BE2C (cell line): ENCODE measurements at regions not wholly inside any gene's neighbourhood (a gene's known extent, or its start where the extent isn't known, plus 50 kb on each side); places are given as distances from the start of the nearest gene placed in this dataset.

Source experiments
- DNase-seq: peaks from one replicate; pipeline ENCODE4 v3.0.0-alpha.2; 2020
- H3K27me3 ChIP-seq: fragments of 250-450 bp; sonication (Bioruptor Pico); 2 replicates; pipeline ENCODE4 v1.5.1; 2020; ENCODE audit warnings: mild to moderate bottlenecking
- H3K36me3 ChIP-seq: fragments of 250-450 bp; sonication (Bioruptor Pico); 2 replicates; pipeline ENCODE4 v1.5.1; 2020; ENCODE audit warnings: mild to moderate bottlenecking
- H3K4me1 ChIP-seq: fragments of 250-450 bp; sonication (Bioruptor Pico); 2 replicates; pipeline ENCODE4 v1.5.1; 2020
- H3K4me3 ChIP-seq: 2 replicates; pipeline ENCODE4 v1.5.1; 2011; ENCODE audit warnings: low read depth, low read length
- H3K9me3 ChIP-seq: fragments of 250-450 bp; sonication (Bioruptor Pico); 2 replicates; pipeline ENCODE4 v1.5.1; 2020
- TF ChIP-seq, protein P1 (sequence below): IDR thresholded peaks from 2 replicates; pipeline ENCODE4 v1.5.1; 2012; ENCODE audit warnings: mild to moderate bottlenecking, low read depth, low read length

DNA sequence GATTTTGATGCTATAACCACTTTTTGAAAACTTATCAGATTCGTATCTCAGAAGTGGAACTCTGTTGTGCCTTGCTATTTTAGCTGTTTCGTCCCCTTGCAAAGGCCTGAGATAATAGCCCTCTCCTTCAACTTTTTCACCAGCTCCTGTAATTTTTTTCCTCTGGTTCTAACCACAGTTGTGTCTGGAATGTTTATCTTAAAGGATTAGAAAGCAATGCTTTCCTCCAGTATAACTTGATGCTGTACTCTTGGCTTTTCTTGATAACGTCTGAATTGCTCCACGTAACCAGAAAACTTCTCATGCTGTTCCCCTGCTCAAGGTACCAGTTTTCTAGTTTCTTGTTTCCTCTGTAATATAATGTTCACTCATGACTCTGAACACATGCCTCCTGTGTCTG lies 209.4 kb downstream of the DTWD2 start:
- Histone ChIP-seq H3K27me3 (no peaks in the 10 kb centered on the region), H3K4me3 (no peak overlapping the region), H3K9me3 (no peaks in the 10 kb centered on the region), H3K4me1 (no peaks in the 10 kb centered on the region), H3K36me3 (no peaks in the 10 kb centered on the region)
- no peak for DNase-seq
- TF ChIP-seq, protein P1, sequence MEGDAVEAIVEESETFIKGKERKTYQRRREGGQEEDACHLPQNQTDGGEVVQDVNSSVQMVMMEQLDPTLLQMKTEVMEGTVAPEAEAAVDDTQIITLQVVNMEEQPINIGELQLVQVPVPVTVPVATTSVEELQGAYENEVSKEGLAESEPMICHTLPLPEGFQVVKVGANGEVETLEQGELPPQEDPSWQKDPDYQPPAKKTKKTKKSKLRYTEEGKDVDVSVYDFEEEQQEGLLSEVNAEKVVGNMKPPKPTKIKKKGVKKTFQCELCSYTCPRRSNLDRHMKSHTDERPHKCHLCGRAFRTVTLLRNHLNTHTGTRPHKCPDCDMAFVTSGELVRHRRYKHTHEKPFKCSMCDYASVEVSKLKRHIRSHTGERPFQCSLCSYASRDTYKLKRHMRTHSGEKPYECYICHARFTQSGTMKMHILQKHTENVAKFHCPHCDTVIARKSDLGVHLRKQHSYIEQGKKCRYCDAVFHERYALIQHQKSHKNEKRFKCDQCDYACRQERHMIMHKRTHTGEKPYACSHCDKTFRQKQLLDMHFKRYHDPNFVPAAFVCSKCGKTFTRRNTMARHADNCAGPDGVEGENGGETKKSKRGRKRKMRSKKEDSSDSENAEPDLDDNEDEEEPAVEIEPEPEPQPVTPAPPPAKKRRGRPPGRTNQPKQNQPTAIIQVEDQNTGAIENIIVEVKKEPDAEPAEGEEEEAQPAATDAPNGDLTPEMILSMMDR: no peak

DNA sequence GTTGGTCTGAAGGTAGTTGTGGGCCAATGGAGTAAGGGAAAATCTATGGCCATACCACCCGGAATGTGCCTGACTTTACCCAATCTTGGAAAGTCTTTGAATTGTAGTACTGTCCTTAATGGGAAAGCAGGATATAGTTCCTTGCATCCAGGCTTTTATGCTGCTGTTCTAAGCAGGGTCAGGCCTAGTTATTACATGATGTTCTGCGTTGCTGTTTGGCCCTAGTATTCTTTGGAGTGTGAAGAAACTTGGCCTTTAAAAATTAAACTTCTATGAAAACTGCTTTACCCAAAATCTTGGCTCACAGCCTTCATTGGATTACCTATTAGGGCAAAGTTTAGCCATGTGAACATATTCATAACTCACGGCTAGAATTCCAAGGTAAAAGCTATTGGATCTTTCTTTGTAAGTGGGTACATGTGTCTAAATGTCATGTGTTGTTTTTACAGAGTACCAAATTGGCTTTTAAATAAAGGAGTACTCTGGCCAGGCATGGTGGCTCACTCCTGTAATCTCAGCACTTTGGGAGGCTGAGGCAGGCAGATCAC lies 211.1 kb downstream of the DTWD2 start:
- H3K27me3 ChIP-seq: no peaks in the 10 kb centered on the region
- DNase-seq: no peak
- H3K9me3 ChIP-seq: no peaks in the 10 kb centered on the region
- H3K4me3 ChIP-seq: no peak overlapping the region
- TF ChIP-seq, protein P1: no peak
- no peaks in the 10 kb centered on the region for H3K36me3 ChIP-seq
- no peaks in the 10 kb centered on the region for H3K4me1 ChIP-seq

DNA sequence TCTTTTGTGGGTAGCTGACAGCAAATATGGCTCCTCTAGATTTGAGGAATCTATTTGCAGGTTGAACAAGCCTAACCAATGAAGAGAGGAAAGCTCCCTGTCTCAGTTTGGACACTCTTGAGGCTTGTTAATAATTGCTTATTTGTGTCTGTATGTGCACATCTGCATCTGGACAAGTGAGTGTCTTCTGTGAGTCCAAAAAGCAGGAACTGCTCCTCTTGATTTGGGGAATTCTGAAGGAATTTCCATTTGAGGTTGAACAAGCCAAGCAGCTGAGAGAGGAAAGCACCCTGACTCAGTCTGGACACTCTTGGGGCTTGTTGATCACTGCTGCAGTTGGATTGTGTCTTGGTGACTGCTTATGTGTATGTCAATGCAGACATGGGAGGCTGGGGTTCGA lies 211.6 kb downstream of the DTWD2 start:
- Histone ChIP-seq H3K4me1 (no peaks in the 10 kb centered on the region), H3K36me3 (no peaks in the 10 kb centered on the region), H3K9me3 (no peaks in the 10 kb centered on the region), H3K27me3 (no peaks in the 10 kb centered on the region), H3K4me3 (no peak overlapping the region)
- no peak for DNase-seq
- TF ChIP-seq, protein P1: no peak

DNA sequence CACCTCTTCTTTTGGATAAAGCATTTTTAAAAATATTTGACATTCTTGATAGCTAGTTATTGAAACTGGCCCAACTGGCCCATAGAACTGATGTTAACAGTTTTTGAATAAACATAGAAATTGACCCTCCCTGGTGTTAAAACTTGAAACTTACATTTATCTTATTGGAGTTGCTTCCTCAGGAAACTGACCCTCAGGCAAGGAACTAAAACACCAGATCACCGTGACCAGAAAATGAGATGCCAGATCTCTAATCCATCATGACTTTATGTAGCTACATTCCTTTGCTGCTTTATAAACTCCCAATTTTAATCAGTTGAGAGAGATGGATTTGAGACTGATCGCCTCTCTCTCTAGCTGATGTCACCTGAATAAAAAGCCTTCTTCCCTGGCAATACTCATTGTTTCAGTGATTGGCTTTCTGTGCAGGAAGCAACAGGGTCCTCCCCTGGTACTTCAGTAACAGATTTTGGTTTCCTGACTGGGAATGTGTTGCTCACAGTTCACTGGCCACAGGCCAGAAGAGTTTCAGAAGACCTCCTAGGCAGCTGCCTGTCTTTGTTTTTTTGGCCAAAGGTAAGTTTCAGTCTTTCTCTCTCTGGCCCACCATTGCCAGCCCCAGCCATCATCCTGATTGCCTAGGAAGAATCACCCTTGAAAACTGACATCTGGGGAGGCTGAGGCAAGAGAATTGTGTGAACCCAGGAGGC lies 212.4 kb downstream of the DTWD2 start:
- Histone ChIP-seq H3K4me1 (no peaks in the 10 kb centered on the region), H3K4me3 (no peak overlapping the region), H3K36me3 (no peaks in the 10 kb centered on the region), H3K9me3 (no peaks in the 10 kb centered on the region), H3K27me3 (no peaks in the 10 kb centered on the region)
- DNase-seq: no peak
- TF ChIP-seq, protein P1: no peak

DNA sequence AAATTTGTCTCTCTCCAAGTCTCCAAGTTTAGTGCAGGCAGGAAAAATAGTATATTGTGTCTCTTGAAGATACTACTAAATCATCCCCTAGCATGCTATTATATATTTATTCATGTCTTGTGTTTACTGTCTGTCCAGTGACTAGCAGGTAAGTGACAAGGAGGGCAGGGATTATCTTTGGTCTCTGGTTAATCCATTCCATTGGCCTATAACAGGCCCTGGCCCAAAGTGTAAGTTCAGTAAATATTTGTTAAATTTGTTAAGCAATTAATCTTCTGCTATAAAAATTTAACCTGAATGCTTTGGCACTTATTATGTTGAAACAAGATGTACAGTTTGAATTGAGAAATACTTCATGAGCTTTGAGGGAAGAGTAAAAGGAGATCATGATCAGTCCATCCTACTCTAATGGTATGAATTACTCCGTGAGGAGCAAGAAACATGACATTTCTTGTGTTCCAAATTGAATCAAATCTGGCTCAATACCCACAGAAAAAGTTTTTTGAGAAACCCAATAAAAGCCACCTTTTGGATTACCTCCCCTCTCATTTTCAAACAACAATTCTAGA lies 219.7 kb downstream of the DTWD2 start:
- no peaks in the 10 kb centered on the region for H3K4me1 ChIP-seq
- no peaks in the 10 kb centered on the region for H3K27me3 ChIP-seq
- H3K36me3 ChIP-seq: no peaks in the 10 kb centered on the region
- H3K9me3 ChIP-seq: no peaks in the 10 kb centered on the region
- TF ChIP-seq, protein P1: no peak
- no peak overlapping the region for H3K4me3 ChIP-seq
- DNase-seq: no peak

DNA sequence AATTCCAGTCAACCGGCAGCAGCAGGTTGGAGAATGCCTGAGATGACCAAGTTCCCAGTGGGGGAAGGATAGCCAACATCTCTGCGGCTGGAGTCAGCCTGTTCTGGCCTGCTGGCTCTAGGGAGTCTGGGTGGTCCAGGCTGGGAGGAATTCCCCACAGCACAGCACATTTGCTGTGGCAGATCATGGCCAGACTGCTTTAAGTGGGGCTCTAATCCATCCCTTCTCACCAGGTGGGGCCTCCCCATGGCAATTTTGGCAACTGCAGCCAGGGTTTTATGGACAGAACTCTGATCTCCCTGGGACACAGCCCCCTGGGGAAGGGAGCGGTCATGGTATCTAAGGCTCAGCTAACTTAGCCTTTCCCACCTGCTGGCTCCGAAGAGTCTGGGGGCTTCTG lies 226.1 kb downstream of the DTWD2 start:
- Histone ChIP-seq H3K4me3 (no peak overlapping the region), H3K27me3 (no peaks in the 10 kb centered on the region), H3K4me1 (no peaks in the 10 kb centered on the region), H3K9me3 (no peaks in the 10 kb centered on the region), H3K36me3 (no peaks in the 10 kb centered on the region)
- TF ChIP-seq, protein P1: no peak
- DNase-seq: no peak
